Spleen (tissue), 7 donors: ENCODE measurements at regions not wholly inside any gene's neighbourhood (a gene's known extent, or its start where the extent isn't known, plus 50 kb on each side); places are given as distances from the start of the nearest gene placed in this dataset.

Source experiments
- POLR2A ChIP-seq, 3 donors: fragments of 450-650 bp; IDR thresholded peaks; one replicate each; pipeline ENCODE4 v1.5.1; 2017; ENCODE audit warnings: antibody characterized with exemption in 3 of 3, mild to moderate bottlenecking in 1 of 3
- TF ChIP-seq, protein P1 (sequence below), 11 experiments: fragments of 200-600 bp in 7 of 11; fragments of 450-650 bp in 4 of 11; sonication (generic) in 4 of 11; IDR thresholded peaks in 8 of 11; conservative IDR thresholded peaks in 3 of 11; 1 replicate in 7 of 11; 2 replicates in 4 of 11; pipeline versions ENCODE4 v1.4.0 to v1.8.0; 2016 to 2021; ENCODE audit warnings: antibody characterized with exemption in 11 of 11, inconsistent platforms in 4 of 11, mild to moderate bottlenecking in 1 of 11
- donor health status: DM: no; HTN: no; CAD: no; lungs with moderate emphysema.
- donor health status: DM: no; HTN: no; CAD: no.
- donor health status: DM: no; HTN: no; CAD: no.

DNA sequence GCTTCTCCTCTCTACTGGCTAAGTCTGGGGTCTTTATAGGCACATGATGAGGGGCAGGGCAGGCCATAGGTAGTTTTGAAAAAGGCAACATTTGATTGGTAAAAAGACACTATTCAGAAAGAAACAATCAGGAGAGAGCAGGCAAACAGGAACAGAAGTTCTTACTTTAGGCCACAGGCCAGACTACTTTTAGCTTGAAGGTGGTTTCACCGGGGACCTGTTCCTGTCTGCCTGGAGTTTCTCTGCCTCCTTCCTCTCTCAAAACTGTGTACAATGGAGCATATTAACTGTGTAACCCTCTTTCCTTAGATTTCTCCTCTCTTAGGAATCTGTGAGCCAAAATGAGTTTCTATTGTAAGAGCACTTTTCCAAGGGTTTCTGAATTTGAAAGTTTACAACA, 167.9 kb upstream of the AVPR1A start:
- TF ChIP-seq, protein P1, sequence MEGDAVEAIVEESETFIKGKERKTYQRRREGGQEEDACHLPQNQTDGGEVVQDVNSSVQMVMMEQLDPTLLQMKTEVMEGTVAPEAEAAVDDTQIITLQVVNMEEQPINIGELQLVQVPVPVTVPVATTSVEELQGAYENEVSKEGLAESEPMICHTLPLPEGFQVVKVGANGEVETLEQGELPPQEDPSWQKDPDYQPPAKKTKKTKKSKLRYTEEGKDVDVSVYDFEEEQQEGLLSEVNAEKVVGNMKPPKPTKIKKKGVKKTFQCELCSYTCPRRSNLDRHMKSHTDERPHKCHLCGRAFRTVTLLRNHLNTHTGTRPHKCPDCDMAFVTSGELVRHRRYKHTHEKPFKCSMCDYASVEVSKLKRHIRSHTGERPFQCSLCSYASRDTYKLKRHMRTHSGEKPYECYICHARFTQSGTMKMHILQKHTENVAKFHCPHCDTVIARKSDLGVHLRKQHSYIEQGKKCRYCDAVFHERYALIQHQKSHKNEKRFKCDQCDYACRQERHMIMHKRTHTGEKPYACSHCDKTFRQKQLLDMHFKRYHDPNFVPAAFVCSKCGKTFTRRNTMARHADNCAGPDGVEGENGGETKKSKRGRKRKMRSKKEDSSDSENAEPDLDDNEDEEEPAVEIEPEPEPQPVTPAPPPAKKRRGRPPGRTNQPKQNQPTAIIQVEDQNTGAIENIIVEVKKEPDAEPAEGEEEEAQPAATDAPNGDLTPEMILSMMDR (IDR thresholded peaks at IDR 0.05 in 8 of 11, conservative IDR thresholded peaks at IDR 0.05 in 3 of 11) = no peak
- TF ChIP-seq POLR2A (IDR thresholded peaks at IDR 0.05) = no peak
